HCT116 (cell line): ENCODE measurements at regions not wholly inside any gene's neighbourhood (a gene's known extent, or its start where the extent isn't known, plus 50 kb on each side); places are given as distances from the start of the nearest gene placed in this dataset.
"Not testable (repeated sequence)": the region's sequence is repeated elsewhere in the genome, so short reads cannot be mapped to it uniquely, and the experiment has no call there.

Source experiments
- CTCF ChIP-seq, 3 experiments: fragments of 200-600 bp in 1 of 3; sonication (generic) in 1 of 3; IDR thresholded peaks in 2 of 3; conservative IDR thresholded peaks in 1 of 3; 2 replicates each; pipeline ENCODE4 v1.5.1; 2012 to 2017; ENCODE audit warnings: low read depth in 2 of 3, low read length in 2 of 3, antibody characterized with exemption in 1 of 3, borderline replicate concordance in 1 of 3, control low read depth in 1 of 3, mild to moderate bottlenecking in 1 of 3, mixed read lengths in 1 of 3, mixed run types in 1 of 3, moderate library complexity in 1 of 3; ENCODE audit not compliant: insufficient read depth in 1 of 3
- EZH2 ChIP-seq: fragments of 200-600 bp; sonication (generic); IDR thresholded peaks from 2 replicates; pipeline ENCODE4 v1.6.1; 2017; ENCODE audit warnings: antibody characterized with exemption, mixed run types
- JUND ChIP-seq: IDR thresholded peaks from 2 replicates; pipeline ENCODE4 v1.6.1; 2012
- POLR2A ChIP-seq: IDR thresholded peaks from 2 replicates; pipeline ENCODE4 v1.7.0; 2011; ENCODE audit warnings: borderline replicate concordance; ENCODE audit not compliant: insufficient read depth, insufficient read length; ENCODE audit errors: extremely low read depth
- SP1 ChIP-seq: IDR thresholded peaks from 2 replicates; pipeline ENCODE4 v1.6.1; 2012; ENCODE audit warnings: low read depth
- SRF ChIP-seq: IDR thresholded peaks from 2 replicates; pipeline ENCODE4 v1.6.1; 2012; ENCODE audit warnings: low read depth
- ZNF274 ChIP-seq: fragments of 200-500 bp; sonication (Bioruptor generic); IDR thresholded peaks from 2 replicates; pipeline ENCODE4 v1.6.1; 2014; ENCODE audit warnings: mild to moderate bottlenecking, low read depth, low read length, inconsistent platforms
- TF ChIP-seq, protein P1 (sequence below): IDR thresholded peaks from 2 replicates; pipeline ENCODE4 v1.6.1; 2011; ENCODE audit warnings: mild to moderate bottlenecking, low read length, moderate library complexity; ENCODE audit not compliant: insufficient replicate concordance; ENCODE audit errors: extremely low read depth

DNA sequence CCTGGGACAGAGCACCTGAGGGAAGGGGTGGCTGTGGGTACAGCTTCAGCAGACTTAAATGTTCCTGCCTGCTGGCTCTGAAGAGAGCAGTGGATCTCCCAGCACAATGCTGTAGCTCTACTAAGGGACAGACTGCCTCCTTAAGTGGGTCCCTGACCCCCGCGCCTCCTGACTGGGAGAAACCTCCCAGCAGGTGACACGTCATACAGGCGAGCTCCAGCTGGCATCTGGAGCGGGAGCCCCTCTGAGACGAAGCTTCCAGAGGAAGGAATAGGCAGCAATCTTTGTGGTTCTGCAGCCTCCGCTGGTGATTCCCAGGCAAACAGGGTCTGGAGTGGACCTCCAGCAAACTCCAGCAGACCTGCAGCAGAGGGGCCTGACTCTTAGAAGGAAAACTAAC, 944.9 kb downstream of the CDH8 start:
- not testable (repeated sequence) for TF ChIP-seq EZH2; CTCF (IDR thresholded peaks at IDR 0.05 in 2 of 3, conservative IDR thresholded peaks at IDR 0.05 in 1 of 3; ENCODE audit: borderline replicate concordance in 1 of 3, insufficient read depth in 1 of 3, low read depth in 2 of 3, low read length in 2 of 3); JUND; SP1; POLR2A; ZNF274; SRF
- TF ChIP-seq, protein P1, sequence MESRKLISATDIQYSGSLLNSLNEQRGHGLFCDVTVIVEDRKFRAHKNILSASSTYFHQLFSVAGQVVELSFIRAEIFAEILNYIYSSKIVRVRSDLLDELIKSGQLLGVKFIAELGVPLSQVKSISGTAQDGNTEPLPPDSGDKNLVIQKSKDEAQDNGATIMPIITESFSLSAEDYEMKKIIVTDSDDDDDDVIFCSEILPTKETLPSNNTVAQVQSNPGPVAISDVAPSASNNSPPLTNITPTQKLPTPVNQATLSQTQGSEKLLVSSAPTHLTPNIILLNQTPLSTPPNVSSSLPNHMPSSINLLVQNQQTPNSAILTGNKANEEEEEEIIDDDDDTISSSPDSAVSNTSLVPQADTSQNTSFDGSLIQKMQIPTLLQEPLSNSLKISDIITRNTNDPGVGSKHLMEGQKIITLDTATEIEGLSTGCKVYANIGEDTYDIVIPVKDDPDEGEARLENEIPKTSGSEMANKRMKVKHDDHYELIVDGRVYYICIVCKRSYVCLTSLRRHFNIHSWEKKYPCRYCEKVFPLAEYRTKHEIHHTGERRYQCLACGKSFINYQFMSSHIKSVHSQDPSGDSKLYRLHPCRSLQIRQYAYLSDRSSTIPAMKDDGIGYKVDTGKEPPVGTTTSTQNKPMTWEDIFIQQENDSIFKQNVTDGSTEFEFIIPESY: not testable (repeated sequence)
